GM19324 (cell line): ENCODE measurements at regions not wholly inside any gene's neighbourhood (a gene's known extent, or its start where the extent isn't known, plus 50 kb on each side); places are given as distances from the start of the nearest gene placed in this dataset.
"Not testable (repeated sequence)": the region's sequence is repeated elsewhere in the genome, so short reads cannot be mapped to it uniquely, and the experiment has no call there.

Experiments used
- ATAC-seq: cut with Tn5 transposase; IDR thresholded peaks from one replicate; pipeline ENCODE4 v1.9.1; 2021; ENCODE audit warnings: mild to moderate bottlenecking, moderate library complexity; ENCODE audit not compliant: unreplicated experiment, low FRiP score

DNA sequence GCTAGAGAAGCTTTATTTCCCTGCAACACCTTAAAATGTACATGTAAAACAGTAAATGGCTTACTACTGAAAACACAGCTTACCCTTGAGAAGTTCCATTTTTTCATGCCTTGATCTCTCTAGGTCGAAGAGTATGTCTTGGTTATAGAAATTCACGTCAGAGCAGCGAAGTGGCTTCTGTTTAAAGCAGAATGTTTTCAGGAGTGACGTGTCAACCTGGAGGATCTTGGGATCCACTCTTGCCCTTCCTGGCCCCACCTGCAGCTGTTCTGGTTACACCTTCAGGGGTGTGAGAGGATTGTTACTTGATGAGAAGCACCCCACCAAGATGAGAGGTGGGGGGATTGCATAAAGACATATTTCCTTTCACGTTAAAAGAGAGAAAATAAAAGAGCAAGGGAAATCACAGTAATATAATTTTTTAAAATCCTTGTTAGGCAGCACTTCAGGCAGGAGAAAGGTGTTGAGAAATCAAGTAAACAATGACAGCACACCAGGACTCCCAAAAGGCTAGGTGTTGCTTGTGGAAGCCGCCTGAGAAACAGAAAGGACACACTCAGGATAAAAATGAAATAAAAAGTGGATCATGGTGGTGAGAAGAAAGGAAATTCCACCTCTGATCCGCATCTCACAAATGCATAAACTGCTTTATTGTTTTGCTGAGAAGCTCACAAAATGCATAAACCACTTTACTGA, 149.7 kb downstream of the UNC5CL start:
- no peak for ATAC-seq

GRCh38 chr6:40888456-40888990, 150.5 kb downstream of the UNC5CL start:
- ATAC-seq, result no peak

DNA sequence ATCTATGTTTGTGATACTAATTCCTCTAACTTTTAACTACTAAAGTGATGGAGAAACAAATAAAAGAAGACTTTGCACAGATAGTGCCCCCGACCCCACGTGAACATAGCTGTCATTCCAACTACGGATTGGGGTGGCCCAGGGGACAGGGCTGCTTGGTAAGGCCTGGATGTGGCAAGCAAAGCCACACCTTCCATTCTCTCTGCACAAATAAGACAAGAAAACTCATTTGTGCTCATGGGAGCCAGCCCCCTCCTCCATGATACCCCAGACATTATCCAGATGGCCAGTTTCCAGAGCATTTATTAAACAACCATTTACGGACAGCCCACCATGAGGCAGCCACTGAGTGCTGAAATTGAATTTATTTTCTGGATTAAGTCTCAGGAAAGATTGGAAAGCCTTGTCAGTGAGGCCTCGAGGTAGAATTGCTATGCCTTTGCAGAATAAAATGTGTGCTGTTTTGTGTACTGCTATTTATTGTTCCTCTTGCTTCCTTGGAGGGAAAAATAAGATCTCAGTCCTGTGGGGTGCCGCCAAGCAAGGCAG, 151.2 kb downstream of the UNC5CL start:
- ATAC-seq, result no peak

DNA sequence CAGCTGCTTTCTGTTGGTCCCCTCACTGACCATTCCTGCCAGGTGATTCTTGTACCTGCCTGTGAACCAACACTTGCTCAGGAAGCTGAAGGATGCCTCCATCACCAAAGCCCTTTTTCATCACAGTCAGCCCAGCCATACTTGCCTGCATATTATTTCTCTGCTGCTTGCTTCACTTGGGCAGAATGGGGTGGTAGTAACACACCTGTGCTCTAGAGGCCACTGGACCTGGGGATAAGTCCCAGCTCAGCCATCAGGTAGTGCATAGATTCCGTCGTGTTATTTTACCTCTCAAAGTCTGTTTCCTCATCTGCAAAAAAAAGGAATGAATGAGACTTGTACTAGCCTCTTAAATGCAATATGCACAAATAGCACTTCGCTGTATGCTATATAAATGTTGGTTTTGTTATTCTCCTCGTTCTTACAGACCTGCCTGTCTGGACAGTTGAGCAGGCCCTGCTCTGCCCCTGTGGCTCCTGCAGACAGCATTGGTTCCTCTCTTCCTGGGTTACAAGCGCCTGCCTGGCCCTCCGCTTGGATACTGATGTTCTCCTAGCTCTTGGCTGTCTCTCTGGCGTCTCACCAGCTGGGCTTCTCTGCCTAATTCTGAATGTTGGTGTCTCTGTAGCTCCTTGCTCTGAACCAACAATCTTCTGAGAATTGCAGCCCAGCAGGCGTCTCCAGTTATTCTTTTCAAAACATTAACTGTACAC, 151.8 kb downstream of the UNC5CL start:
- no peak for ATAC-seq

GRCh38 chr6:40885139-40885774, 153.8 kb downstream of the UNC5CL start:
- no peak for ATAC-seq

GRCh38 chr6:40882323-40882997, 156.6 kb downstream of the UNC5CL start:
- no peak for ATAC-seq

GRCh38 chr6:40881501-40881900, 157.5 kb downstream of the UNC5CL start:
- ATAC-seq, result no peak

- no peak for ATAC-seq
Measured at GRCh38 chr6:40880906-40881305, 158.1 kb downstream of the UNC5CL start.

DNA sequence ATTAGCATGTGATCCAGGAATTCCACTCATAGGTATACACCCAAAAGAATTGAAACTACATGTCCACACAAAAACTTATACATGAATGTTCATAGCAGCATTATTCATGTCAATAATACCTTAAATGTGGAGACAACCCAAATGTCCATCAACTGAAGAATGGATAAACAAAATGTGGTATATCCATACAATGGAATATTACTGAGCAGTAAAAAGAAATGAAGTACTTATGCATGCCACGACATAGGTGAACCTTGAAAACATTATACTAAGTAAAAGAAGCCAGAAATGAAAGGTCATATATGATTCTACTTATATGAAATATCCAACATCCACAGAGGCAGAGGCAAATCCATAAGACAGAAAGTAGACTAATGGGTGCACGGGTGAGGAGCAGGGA, 159.9 kb downstream of the UNC5CL start:
- ATAC-seq, result no peak

DNA sequence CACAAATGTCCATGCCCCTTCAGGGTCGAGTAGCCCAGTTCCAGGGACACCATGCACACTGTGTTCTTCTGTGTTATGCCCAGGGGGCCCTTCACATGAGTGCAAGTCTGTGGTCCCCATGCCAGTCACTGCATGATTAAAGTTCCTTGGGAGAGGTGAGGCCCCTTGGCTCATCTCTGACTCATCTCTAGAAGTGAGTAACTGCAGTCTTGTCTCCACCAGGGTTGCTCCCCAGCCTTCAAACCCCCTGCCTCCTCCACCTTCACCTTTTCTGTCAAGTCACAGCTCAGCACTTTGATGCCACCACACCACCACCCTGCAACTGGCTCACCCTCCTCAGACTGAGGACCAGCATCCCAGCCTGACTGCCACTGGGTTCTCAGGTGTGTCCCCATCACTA, 161.7 kb downstream of the UNC5CL start:
- no peak for ATAC-seq

DNA sequence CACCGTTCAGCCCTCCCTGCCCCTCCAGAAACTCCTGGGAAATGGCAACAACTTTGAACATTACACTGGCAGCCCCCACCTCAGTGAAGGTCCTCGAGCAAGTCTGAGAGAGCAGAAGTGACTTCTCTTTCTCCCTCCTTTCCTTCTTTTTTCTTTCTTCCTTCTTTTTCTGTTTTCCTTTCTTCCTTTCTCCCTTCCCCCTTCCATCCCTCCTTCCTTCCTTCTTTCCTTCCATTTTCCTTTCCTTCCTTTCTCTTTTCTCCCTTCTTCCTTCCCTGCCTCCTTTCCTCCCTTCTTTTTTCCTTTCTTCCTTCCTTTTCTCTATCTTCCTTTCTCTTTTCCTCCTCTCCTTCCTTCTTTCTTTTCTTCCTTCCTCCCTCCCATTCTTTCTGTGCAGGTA, 162.7 kb downstream of the UNC5CL start:
- ATAC-seq, result no peak

- no peak for ATAC-seq
Measured at GRCh38 chr6:40874495-40874894, 164.5 kb downstream of the UNC5CL start.

- ATAC-seq, result no peak
Measured at GRCh38 chr6:40871424-40871823, 167.6 kb downstream of the UNC5CL start.

GRCh38 chr6:40868089-40868865, 170.7 kb downstream of the UNC5CL start:
- not testable (repeated sequence) for ATAC-seq

DNA sequence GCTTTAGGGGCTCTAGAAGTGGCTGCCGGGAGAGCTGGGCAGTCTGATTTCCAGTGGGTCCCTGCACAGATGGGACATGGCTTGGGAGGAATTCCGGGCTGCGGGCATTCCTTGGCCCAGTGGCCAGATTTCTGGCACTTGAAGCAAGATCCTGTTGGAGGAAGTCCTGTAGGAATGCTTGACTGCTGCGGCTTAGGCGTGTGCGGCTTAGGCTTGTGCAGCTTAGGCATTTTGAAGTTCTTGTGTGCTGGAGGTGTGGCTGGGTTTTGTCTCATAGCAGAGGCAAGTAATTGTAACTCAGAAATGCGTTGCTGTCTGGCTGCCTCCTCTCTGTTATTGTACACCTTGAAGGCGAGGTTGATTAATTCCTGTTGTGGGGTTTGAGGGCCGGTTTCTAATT, 171.5 kb downstream of the UNC5CL start:
- ATAC-seq, result not testable (repeated sequence)

DNA sequence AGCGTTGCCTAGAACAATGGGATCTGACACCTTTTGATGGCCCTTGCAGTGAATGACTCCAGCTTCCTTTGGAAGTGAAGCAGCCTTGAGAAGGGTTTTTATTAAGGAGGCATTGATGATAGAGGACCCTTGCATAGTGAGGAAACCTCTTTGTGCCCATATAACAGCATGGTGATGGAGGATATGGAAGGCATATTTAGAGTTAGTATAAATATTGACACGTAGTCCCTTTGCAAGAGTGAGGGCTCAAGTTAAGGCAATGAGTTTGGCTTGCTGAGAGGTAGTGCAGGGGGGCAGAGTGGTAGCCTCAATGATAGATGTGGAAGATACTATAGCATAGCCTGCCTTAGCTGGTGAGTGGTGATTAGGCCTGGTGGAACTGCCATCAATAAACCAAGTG, 173.8 kb downstream of the UNC5CL start:
- not testable (repeated sequence) for ATAC-seq

- no peak for ATAC-seq
Measured at GRCh38 chr6:40860443-40860842, 178.6 kb downstream of the UNC5CL start.

- ATAC-seq, result no peak
Measured at GRCh38 chr6:40856271-40856670, 182.8 kb downstream of the UNC5CL start.

GRCh38 chr6:40855168-40855880, 183.7 kb downstream of the UNC5CL start:
- ATAC-seq, result no peak
